Lung microvascular endothelial cell (primary cell): ENCODE measurements at regions not wholly inside any gene's neighbourhood (a gene's known extent, or its start where the extent isn't known, plus 50 kb on each side); places are given as distances from the start of the nearest gene placed in this dataset.

Experiments
- DNase-seq, 2 donors: peaks; one replicate each; pipeline versions ENCODE4 v3.0.0 to v3.0.0-alpha.2; 2010; ENCODE audit warnings: low read depth in 2 of 2

GRCh38 chr14:94960285-94961001, 190.5 kb upstream of the GSC start:
- no peak for DNase-seq

GRCh38 chr14:94953541-94954260, 183.8 kb upstream of the GSC start:
- no peak for DNase-seq

- DNase-seq: no peak
Observed at GRCh38 chr14:94952097-94952496, 182.2 kb upstream of the GSC start.

- no peak for DNase-seq
Observed at GRCh38 chr14:94946244-94946643, 176.3 kb upstream of the GSC start.

GRCh38 chr14:94945615-94946014, 175.7 kb upstream of the GSC start:
- no peak for DNase-seq

GRCh38 chr14:94944636-94945258, 174.8 kb upstream of the GSC start:
- no peak for DNase-seq

GRCh38 chr14:94942601-94943000, 172.7 kb upstream of the GSC start:
- DNase-seq: no peak

GRCh38 chr14:94941311-94941710, 171.4 kb upstream of the GSC start:
- no peak for DNase-seq

GRCh38 chr14:94940263-94940993, 170.5 kb upstream of the GSC start:
- no peak for DNase-seq

GRCh38 chr14:94938016-94938415, 168.1 kb upstream of the GSC start:
- DNase-seq: no peak

GRCh38 chr14:94936901-94937685, 167.2 kb upstream of the GSC start:
- no peak for DNase-seq

GRCh38 chr14:94936401-94936892, 166.5 kb upstream of the GSC start:
- DNase-seq: peak in 1 of 2 donors; percentile 12

GRCh38 chr14:94935706-94936300, 165.9 kb upstream of the GSC start:
- DNase-seq: no peak

- no peak for DNase-seq
Observed at GRCh38 chr14:94934276-94934810, 164.4 kb upstream of the GSC start.

- no peak for DNase-seq
Observed at GRCh38 chr14:94933486-94933885, 163.6 kb upstream of the GSC start.

GRCh38 chr14:94932589-94932988, 162.7 kb upstream of the GSC start:
- DNase-seq: no peak

GRCh38 chr14:94930690-94931089, 160.8 kb upstream of the GSC start:
- no peak for DNase-seq

GRCh38 chr14:94929354-94929753, 159.4 kb upstream of the GSC start:
- DNase-seq: no peak

GRCh38 chr14:94926176-94926575, 156.3 kb upstream of the GSC start:
- no peak for DNase-seq

- DNase-seq: no peak
Observed at GRCh38 chr14:94925416-94926173, 155.7 kb upstream of the GSC start.
